Activated CD4-positive, alpha-beta T cell treated with anti-CD3 and anti-CD28 coated beads, Interleukin-10, Interleukin-2, amounts not matched to agents 100 ng/mL and 50 ng/mL, durations not matched to agents 16 hours and 8 hours (primary cell): ENCODE measurements at regions not wholly inside any gene's neighbourhood (a gene's known extent, or its start where the extent isn't known, plus 50 kb on each side); places are given as distances from the start of the nearest gene placed in this dataset.
A peak's percentile ranks its signal among the peaks of the same experiment; 100 is the strongest.
"Not testable (repeated sequence)": the region's sequence is repeated elsewhere in the genome, so short reads cannot be mapped to it uniquely, and the experiment has no call there.

Experiments
- DNase-seq: peaks from one replicate; pipeline ENCODE4 v3.0.0-alpha.2; 2020

- no peak for DNase-seq
These were observed 540.9 kb downstream of the TRIML1 start for GRCh38 chr4:188680004-188680666.

- DNase-seq: no peak
These were observed 541.4 kb downstream of the TRIML1 start for GRCh38 chr4:188680667-188681063.

- no peak for DNase-seq
These were observed 543.1 kb downstream of the TRIML1 start for GRCh38 chr4:188682321-188682720.

GRCh38 chr4:188683571-188683970 is 544.3 kb downstream of the TRIML1 start:
- DNase-seq: no peak

GRCh38 chr4:188688956-188689355 is 549.7 kb downstream of the TRIML1 start:
- DNase-seq: no peak

GRCh38 chr4:188691811-188692210 is 552.6 kb downstream of the TRIML1 start:
- no peak for DNase-seq

GRCh38 chr4:188695261-188695660 is 556.0 kb downstream of the TRIML1 start:
- DNase-seq: no peak

- no peak for DNase-seq
These were observed 558.0 kb downstream of the TRIML1 start for GRCh38 chr4:188697243-188697642.

GRCh38 chr4:188701952-188702351 is 562.7 kb downstream of the TRIML1 start:
- no peak for DNase-seq

- DNase-seq: no peak
These were observed 565.0 kb downstream of the TRIML1 start for GRCh38 chr4:188704288-188704687.

- DNase-seq: no peak
These were observed 567.8 kb downstream of the TRIML1 start for GRCh38 chr4:188707036-188707435.

- no peak for DNase-seq
These were observed 575.3 kb downstream of the TRIML1 start for GRCh38 chr4:188714501-188714900.

- DNase-seq: no peak
These were observed 575.7 kb downstream of the TRIML1 start for GRCh38 chr4:188714907-188715306.

- DNase-seq: no peak
These were observed 578.4 kb downstream of the TRIML1 start for GRCh38 chr4:188717661-188718060.

GRCh38 chr4:188719794-188720193 is 580.6 kb downstream of the TRIML1 start:
- DNase-seq: no peak

- DNase-seq: no peak
These were observed 583.7 kb downstream of the TRIML1 start for GRCh38 chr4:188722911-188723310.

GRCh38 chr4:188727746-188728145 is 588.5 kb downstream of the TRIML1 start:
- no peak for DNase-seq

- no peak for DNase-seq
These were observed 589.1 kb downstream of the TRIML1 start for GRCh38 chr4:188728359-188728758.

GRCh38 chr4:188732131-188732530 is 592.9 kb downstream of the TRIML1 start:
- no peak for DNase-seq

GRCh38 chr4:188735082-188735481 is 595.8 kb downstream of the TRIML1 start:
- no peak for DNase-seq

GRCh38 chr4:188737251-188738002 is 598.2 kb downstream of the TRIML1 start:
- no peak for DNase-seq

- DNase-seq: peak; percentile 6
These were observed 599.0 kb downstream of the TRIML1 start for GRCh38 chr4:188738290-188738689.

GRCh38 chr4:188740172-188740571 is 600.9 kb downstream of the TRIML1 start:
- DNase-seq: not testable (repeated sequence)

- not testable (repeated sequence) for DNase-seq
These were observed 601.5 kb downstream of the TRIML1 start for GRCh38 chr4:188740791-188741190.
